22Rv1 (cell line): ENCODE measurements at regions not wholly inside any gene's neighbourhood (a gene's known extent, or its start where the extent isn't known, plus 50 kb on each side); places are given as distances from the start of the nearest gene placed in this dataset.

ENCODE experiments used
- H3K27ac ChIP-seq: fragments of 450-650 bp; 2 replicates; pipeline ENCODE4 v1.5.1; 2017
- CTCF ChIP-seq: fragments of 450-650 bp; IDR thresholded peaks from 2 replicates; pipeline ENCODE4 v1.5.1; 2017; ENCODE audit warnings: mild to moderate bottlenecking
- ZFX ChIP-seq: fragments of 450-650 bp; IDR thresholded peaks from 2 replicates; pipeline ENCODE4 v1.6.1; 2017; ENCODE audit warnings: antibody characterized with exemption, borderline replicate concordance

GRCh38 chr2:52732849-52733395 is 1034.7 kb upstream of the CHAC2 start:
- no peak for TF ChIP-seq ZFX
- no peak for TF ChIP-seq CTCF
- no peak overlapping the region for H3K27ac ChIP-seq

GRCh38 chr2:52724585-52724984 is 1043.0 kb upstream of the CHAC2 start:
- TF ChIP-seq ZFX (no peak), CTCF (no peak)
- H3K27ac ChIP-seq = no peak overlapping the region

- no peak for TF ChIP-seq CTCF
- TF ChIP-seq ZFX = no peak
- no peak overlapping the region for H3K27ac ChIP-seq
Measured at GRCh38 chr2:52717836-52718235, 1049.8 kb upstream of the CHAC2 start.

- H3K27ac ChIP-seq = no peak overlapping the region
- TF ChIP-seq ZFX (no peak), CTCF (no peak)
Measured at GRCh38 chr2:52710810-52711618, 1056.6 kb upstream of the CHAC2 start.

- H3K27ac ChIP-seq = no peak overlapping the region
- no peak for TF ChIP-seq CTCF
- TF ChIP-seq ZFX = no peak
Measured at GRCh38 chr2:52704251-52704650, 1063.4 kb upstream of the CHAC2 start.

GRCh38 chr2:52703004-52703403 is 1064.6 kb upstream of the CHAC2 start:
- H3K27ac ChIP-seq = no peak overlapping the region
- TF ChIP-seq CTCF (no peak), ZFX (no peak)

- TF ChIP-seq CTCF (no peak), ZFX (no peak)
Measured at GRCh38 chr2:52698408-52698807, 1069.2 kb upstream of the CHAC2 start.

More at GRCh38 chr2:52698408-52698807, 1069.2 kb upstream of the CHAC2 start:
- H3K27ac ChIP-seq = no peak overlapping the region
